ENCODE measurements at regions not wholly inside any gene's neighbourhood (a gene's known extent, or its start where the extent isn't known, plus 50 kb on each side); places are given as distances from the start of the nearest gene placed in this dataset.

- TF ChIP-seq, protein P1, sequence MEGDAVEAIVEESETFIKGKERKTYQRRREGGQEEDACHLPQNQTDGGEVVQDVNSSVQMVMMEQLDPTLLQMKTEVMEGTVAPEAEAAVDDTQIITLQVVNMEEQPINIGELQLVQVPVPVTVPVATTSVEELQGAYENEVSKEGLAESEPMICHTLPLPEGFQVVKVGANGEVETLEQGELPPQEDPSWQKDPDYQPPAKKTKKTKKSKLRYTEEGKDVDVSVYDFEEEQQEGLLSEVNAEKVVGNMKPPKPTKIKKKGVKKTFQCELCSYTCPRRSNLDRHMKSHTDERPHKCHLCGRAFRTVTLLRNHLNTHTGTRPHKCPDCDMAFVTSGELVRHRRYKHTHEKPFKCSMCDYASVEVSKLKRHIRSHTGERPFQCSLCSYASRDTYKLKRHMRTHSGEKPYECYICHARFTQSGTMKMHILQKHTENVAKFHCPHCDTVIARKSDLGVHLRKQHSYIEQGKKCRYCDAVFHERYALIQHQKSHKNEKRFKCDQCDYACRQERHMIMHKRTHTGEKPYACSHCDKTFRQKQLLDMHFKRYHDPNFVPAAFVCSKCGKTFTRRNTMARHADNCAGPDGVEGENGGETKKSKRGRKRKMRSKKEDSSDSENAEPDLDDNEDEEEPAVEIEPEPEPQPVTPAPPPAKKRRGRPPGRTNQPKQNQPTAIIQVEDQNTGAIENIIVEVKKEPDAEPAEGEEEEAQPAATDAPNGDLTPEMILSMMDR (IDR thresholded peaks at IDR 0.05 in 2 of 3, conservative IDR thresholded peaks at IDR 0.05 in 1 of 3; ENCODE audit: borderline replicate concordance in 1 of 3, insufficient read depth in 1 of 3, low read depth in 2 of 3, low read length in 2 of 3), result no peak
- TF ChIP-seq POLR2AphosphoS5 (IDR thresholded peaks at IDR 0.05; ENCODE audit: low read depth, low read length) (no peak), POLR2A (IDR thresholded peaks at IDR 0.05; ENCODE audit: borderline replicate concordance, extremely low read depth, insufficient read depth, insufficient read length) (no peak), CBX3 (IDR thresholded peaks at IDR 0.05; ENCODE audit: low read depth) (no peak), SIN3A (IDR thresholded peaks at IDR 0.05; ENCODE audit: low read depth) (no peak), MAX (IDR thresholded peaks at IDR 0.05) (no peak), REST (IDR thresholded peaks at IDR 0.05; ENCODE audit: low read depth) (no peak)
- TF ChIP-seq, protein P2, sequence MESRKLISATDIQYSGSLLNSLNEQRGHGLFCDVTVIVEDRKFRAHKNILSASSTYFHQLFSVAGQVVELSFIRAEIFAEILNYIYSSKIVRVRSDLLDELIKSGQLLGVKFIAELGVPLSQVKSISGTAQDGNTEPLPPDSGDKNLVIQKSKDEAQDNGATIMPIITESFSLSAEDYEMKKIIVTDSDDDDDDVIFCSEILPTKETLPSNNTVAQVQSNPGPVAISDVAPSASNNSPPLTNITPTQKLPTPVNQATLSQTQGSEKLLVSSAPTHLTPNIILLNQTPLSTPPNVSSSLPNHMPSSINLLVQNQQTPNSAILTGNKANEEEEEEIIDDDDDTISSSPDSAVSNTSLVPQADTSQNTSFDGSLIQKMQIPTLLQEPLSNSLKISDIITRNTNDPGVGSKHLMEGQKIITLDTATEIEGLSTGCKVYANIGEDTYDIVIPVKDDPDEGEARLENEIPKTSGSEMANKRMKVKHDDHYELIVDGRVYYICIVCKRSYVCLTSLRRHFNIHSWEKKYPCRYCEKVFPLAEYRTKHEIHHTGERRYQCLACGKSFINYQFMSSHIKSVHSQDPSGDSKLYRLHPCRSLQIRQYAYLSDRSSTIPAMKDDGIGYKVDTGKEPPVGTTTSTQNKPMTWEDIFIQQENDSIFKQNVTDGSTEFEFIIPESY (IDR thresholded peaks at IDR 0.05; ENCODE audit: extremely low read depth, insufficient replicate concordance, low read length), result no peak
Measured at GRCh38 chr11:109048098-109048497, 373.9 kb upstream of the C11orf87 start.
